HG02970 (cell line): ENCODE measurements at regions not wholly inside any gene's neighbourhood (a gene's known extent, or its start where the extent isn't known, plus 50 kb on each side); places are given as distances from the start of the nearest gene placed in this dataset.

Experiments
- ATAC-seq: cut with Tn5 transposase; IDR thresholded peaks from one replicate; pipeline ENCODE4 v1.9.1; 2021; ENCODE audit warnings: mild to moderate bottlenecking, moderate library complexity, moderate number of reproducible peaks; ENCODE audit not compliant: unreplicated experiment, low FRiP score

DNA sequence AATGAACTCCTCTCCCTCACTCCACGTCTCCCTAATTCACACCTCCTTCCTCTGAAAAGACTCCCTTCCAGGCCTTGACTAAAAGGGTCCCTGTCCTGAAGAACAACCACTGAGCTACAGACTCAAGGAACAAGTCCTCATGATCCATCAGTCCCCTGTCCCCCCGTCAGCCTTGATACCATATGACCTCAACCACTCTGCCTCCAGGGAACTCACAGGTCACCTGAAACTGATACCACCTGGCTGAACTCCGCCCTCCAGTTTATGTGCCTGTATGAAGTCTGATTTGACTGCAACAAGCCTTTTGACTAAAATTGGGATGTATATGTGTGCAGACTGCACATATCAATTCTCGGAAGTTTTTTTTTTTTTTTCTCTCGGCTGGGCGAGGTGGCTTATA lies 88.7 kb downstream of the UGCG start:
- ATAC-seq = peak; percentile 35

DNA sequence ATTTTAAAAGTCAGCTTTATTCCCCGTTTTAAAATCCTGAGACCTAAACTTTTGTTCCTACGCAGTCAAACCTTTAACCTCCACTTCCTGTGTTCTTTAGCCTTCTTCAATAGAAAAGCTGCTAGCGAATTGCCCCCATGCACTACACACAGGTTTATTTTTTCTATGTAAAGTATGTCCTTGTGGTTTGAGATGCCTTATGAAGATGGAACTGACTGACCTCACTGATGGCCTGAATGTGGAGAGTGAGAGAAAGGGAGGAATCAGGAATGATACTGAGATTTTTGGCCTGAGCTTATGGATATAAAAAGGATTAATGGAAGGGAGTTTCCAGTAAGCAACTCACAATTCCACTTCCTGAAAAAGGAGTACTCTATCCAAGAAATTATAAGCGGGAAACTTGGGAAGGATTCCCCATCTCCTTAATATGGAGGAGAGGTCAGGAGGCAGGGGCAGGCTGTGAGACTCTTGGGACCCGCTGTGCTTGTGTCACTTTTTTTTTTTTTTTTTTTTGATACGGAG lies 89.5 kb downstream of the UGCG start:
- no peak for ATAC-seq
